Kidney (tissue), 13 donors: ENCODE measurements at regions not wholly inside any gene's neighbourhood (a gene's known extent, or its start where the extent isn't known, plus 50 kb on each side); places are given as distances from the start of the nearest gene placed in this dataset.

Experiments
- DNase-seq, 5 donors: peaks; one replicate each; pipeline ENCODE4 v3.0.0-alpha.2; 2013 to 2020
- FAIRE-seq: peaks from 2 replicates; lab custom pipeline; 2012; peaks lifted over from hg19 to GRCh38; lab: Jason Lieb, UNC
- H3K27ac ChIP-seq, 2 donors: one replicate each; pipeline ENCODE4 v1.7.0; 2013; ENCODE audit warnings: low read depth in 2 of 2, low read length in 2 of 2, inconsistent platforms in 1 of 2
- H3K27me3 ChIP-seq: one replicate; pipeline ENCODE4 v1.7.1; 2013; ENCODE audit warnings: low read length, inconsistent platforms; ENCODE audit not compliant: control insufficient read depth, insufficient read depth
- H3K36me3 ChIP-seq, 3 donors: one replicate each; pipeline versions ENCODE4 v1.7.0 to v1.7.1; 2013; ENCODE audit warnings: low read length in 3 of 3, control low read depth in 1 of 3, inconsistent platforms in 1 of 3; ENCODE audit not compliant: insufficient read depth in 3 of 3, control insufficient read depth in 2 of 3
- H3K4me1 ChIP-seq, 3 donors: one replicate each; pipeline versions ENCODE4 v1.7.0 to v1.7.1; 2013; ENCODE audit warnings: low read length in 3 of 3, inconsistent platforms in 1 of 3, low read depth in 1 of 3; ENCODE audit not compliant: control insufficient read depth in 2 of 3, insufficient read depth in 2 of 3
- H3K4me3 ChIP-seq, 3 donors: one replicate each; pipeline versions ENCODE4 v1.7.0 to v1.8.1; 2013; ENCODE audit warnings: low read length in 3 of 3, control low read depth in 1 of 3, inconsistent platforms in 1 of 3
- H3K9ac ChIP-seq, 3 donors: one replicate each; pipeline versions ENCODE4 v1.7.0 to v1.7.1; 2013; ENCODE audit warnings: low read length in 3 of 3, control low read depth in 1 of 3, inconsistent platforms in 1 of 3
- H3K9me3 ChIP-seq, 3 donors: one replicate each; pipeline versions ENCODE4 v1.7.0 to v1.7.1; 2013; ENCODE audit warnings: low read length in 3 of 3, control low read depth in 1 of 3, inconsistent platforms in 1 of 3; ENCODE audit not compliant: control insufficient read depth in 2 of 3, insufficient read depth in 1 of 3
- CTCF ChIP-seq: IDR thresholded peaks from 3 replicates; pipeline ENCODE4 v1.5.1; 2012; ENCODE audit warnings: mild to moderate bottlenecking, moderate library complexity, borderline replicate concordance; ENCODE audit not compliant: insufficient read depth; ENCODE audit errors: extremely low read depth
- intact Hi-C: fragments of 100-400 bp; cut with DNase I; formaldehyde crosslinking; loops from one replicate; pipeline ENCODE4 v1.11.1; 2022
- donor health status: control.
- donor health status: control.
- donor health status: control.
- donor health status: control.
- donor health status: control.
- donor health status: DM: yes; HTN: yes; CAD: no.
- donor health status: Normal renal cell carcinoma (clear cell type).

GRCh38 chr14:87575378-87575777 is 417.6 kb downstream of the GALC start:
- H3K27me3 ChIP-seq = no peaks in the 10 kb centered on the region
- no peak for DNase-seq

GRCh38 chr14:87573591-87573990 is 419.4 kb downstream of the GALC start:
- DNase-seq (no peak), FAIRE-seq (no peak)
- Histone ChIP-seq H3K27ac (no peak overlapping the region), H3K27me3 (no peaks in the 10 kb centered on the region), H3K9ac (no peak overlapping the region), H3K9me3 (no peaks in the 10 kb centered on the region), H3K36me3 (no peaks in the 10 kb centered on the region), H3K4me1 (no peaks in the 10 kb centered on the region), H3K4me3 (no peak overlapping the region)
- TF ChIP-seq CTCF = no peak
- intact Hi-C loops = no loop called here

More at GRCh38 chr14:87575378-87575777, 417.6 kb downstream of the GALC start:
- Histone ChIP-seq H3K27ac (no peak overlapping the region), H3K4me3 (no peak overlapping the region), H3K9me3 (no peaks in the 10 kb centered on the region), H3K36me3 (no peaks in the 10 kb centered on the region), H3K4me1 (no peaks in the 10 kb centered on the region), H3K9ac (no peak overlapping the region)
- TF ChIP-seq CTCF = no peak
- no peak for FAIRE-seq
- intact Hi-C loops = no loop called here

- FAIRE-seq = no peak
- Histone ChIP-seq H3K36me3 (no peaks in the 10 kb centered on the region), H3K4me1 (peaks cover 0 to 5% (median 0%) of the 10 kb centered on the region in 3 donors), H3K27me3 (no peaks in the 10 kb centered on the region), H3K9ac (no peak overlapping the region), H3K27ac (no peak overlapping the region), H3K4me3 (no peak overlapping the region), H3K9me3 (no peaks in the 10 kb centered on the region)
- intact Hi-C loops = no loop called here
- TF ChIP-seq CTCF = no peak
- no peak for DNase-seq
These were observed 425.2 kb downstream of the GALC start for GRCh38 chr14:87567618-87568295.
